Lower lobe of right lung (tissue), 2 donors: ENCODE measurements at regions not wholly inside any gene's neighbourhood (a gene's known extent, or its start where the extent isn't known, plus 50 kb on each side); places are given as distances from the start of the nearest gene placed in this dataset.

Source experiments
- ATAC-seq, 2 donors: fragments of 200-7000 bp; cut with Tn5 transposase; one replicate each; pipeline ENCODE4 v1.9.1; 2020 to 2022; ENCODE audit warnings: mild to moderate bottlenecking in 2 of 2, moderate library complexity in 2 of 2
- DNase-seq: peaks from one replicate; pipeline ENCODE4 v3.0.0-alpha.2; 2020
- H3K27ac ChIP-seq: fragments of 200-600 bp; one replicate; pipeline ENCODE4 v1.8.0; 2022
- H3K27me3 ChIP-seq: fragments of 200-600 bp; one replicate; pipeline ENCODE4 v1.8.0; 2022; ENCODE audit warnings: low read depth
- H3K36me3 ChIP-seq: fragments of 200-600 bp; one replicate; pipeline ENCODE4 v1.8.0; 2022; ENCODE audit warnings: mild to moderate bottlenecking
- H3K4me1 ChIP-seq: fragments of 200-600 bp; one replicate; pipeline ENCODE4 v1.8.0; 2022
- H3K4me3 ChIP-seq: fragments of 200-600 bp; one replicate; pipeline ENCODE4 v1.8.0; 2022; ENCODE audit warnings: mild to moderate bottlenecking
- H3K9me3 ChIP-seq: fragments of 200-600 bp; one replicate; pipeline ENCODE4 v1.8.0; 2022
- intact Hi-C: fragments of 100-400 bp; cut with DNase I; formaldehyde crosslinking; loops from one replicate; pipeline ENCODE4 v1.11.0; 2022
- TF ChIP-seq, protein P1 (sequence below): fragments of 200-600 bp; IDR thresholded peaks from one replicate; pipeline ENCODE4 v1.8.0; 2022; ENCODE audit warnings: antibody characterized with exemption, mild to moderate bottlenecking
- donor health status: DM: no; HTN: yes; CAD: no; lungs with severe emphysema.

DNA sequence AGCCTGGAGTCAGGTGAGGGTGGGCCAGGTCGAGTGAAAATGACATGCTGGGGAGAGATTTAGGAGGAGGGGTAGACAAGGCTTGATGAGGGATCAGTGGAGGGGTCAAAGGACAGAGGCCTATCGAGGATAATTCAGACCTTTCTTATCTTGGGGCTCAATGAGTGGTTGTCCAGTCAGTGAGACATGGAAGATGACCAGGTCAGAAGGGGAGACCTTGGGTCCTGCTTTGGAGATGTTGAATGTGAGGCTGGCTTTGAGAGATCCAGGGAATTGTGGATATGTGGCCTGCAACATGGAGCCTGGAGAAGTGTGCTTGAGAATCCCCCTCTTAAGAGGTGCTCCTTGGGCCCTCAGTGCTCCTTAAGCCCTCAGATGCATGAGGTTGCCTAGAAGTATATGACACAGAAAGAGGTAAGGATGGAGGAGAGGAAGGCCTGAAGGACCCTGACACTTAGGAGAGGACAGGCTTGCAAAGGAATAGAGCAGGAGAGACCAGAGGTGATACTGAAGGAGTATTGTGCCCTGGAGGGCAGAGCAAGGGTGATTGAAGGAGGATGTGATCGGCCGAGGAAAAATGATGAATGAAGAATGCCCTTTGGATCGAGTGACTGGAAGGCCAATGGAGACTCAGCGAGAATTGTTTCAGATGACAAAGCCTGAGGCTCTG lies 129.8 kb upstream of the GPR26 start:
- Histone ChIP-seq H3K4me3 (no peak overlapping the region), H3K9me3 (peaks cover 5% of the 10 kb centered on the region), H3K27me3 (no peaks in the 10 kb centered on the region), H3K36me3 (no peaks in the 10 kb centered on the region), H3K27ac (no peak overlapping the region), H3K4me1 (no peaks in the 10 kb centered on the region)
- TF ChIP-seq, protein P1, sequence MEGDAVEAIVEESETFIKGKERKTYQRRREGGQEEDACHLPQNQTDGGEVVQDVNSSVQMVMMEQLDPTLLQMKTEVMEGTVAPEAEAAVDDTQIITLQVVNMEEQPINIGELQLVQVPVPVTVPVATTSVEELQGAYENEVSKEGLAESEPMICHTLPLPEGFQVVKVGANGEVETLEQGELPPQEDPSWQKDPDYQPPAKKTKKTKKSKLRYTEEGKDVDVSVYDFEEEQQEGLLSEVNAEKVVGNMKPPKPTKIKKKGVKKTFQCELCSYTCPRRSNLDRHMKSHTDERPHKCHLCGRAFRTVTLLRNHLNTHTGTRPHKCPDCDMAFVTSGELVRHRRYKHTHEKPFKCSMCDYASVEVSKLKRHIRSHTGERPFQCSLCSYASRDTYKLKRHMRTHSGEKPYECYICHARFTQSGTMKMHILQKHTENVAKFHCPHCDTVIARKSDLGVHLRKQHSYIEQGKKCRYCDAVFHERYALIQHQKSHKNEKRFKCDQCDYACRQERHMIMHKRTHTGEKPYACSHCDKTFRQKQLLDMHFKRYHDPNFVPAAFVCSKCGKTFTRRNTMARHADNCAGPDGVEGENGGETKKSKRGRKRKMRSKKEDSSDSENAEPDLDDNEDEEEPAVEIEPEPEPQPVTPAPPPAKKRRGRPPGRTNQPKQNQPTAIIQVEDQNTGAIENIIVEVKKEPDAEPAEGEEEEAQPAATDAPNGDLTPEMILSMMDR, result no peak
- DNase-seq (no peak), ATAC-seq (no peak)
- intact Hi-C loops, result no loop called here

DNA sequence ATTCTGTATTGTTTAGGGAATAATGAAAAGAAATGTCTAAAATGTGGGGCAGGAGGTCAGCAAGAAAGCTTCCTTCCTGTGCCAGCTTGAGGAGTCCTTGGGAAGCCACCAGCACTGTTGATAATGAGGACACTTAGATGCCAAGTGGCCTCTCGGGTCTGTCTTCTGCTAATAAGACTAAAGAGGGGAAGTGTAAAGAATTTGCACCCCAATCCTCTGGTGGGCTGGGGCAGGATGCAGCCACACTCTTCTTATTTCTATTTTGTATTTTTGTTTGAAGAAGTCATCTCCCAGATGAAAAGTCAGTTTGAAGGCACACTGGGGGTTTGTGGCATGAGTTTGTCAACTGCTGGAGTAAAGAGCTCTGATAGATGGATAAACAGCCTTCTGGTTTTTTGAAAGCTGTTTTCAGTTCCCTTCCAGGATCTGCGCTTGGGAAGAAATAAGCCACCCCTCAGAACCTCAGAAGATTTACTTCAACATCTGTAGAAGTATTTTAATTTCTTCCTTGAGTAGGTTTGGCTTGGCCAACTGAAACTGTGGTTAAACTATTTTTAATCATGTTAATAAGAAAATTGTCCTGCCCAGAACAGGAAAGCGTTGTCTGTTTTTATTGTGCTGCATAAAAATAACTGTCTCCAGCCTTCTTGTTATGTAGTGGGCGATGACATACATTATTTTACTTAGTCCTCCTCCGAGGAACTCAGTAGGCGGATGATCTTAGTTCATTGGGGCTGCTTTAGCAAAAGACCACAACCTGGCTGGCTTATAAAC lies 128.8 kb upstream of the GPR26 start:
- TF ChIP-seq, protein P1, result no peak
- no peaks in the 10 kb centered on the region for H3K4me1 ChIP-seq
- H3K36me3 ChIP-seq, result no peaks in the 10 kb centered on the region
- intact Hi-C loops, result no loop called here
- peaks cover 2% of the 10 kb centered on the region for H3K9me3 ChIP-seq
- no peaks in the 10 kb centered on the region for H3K27me3 ChIP-seq
- ATAC-seq, result no peak
- no peak overlapping the region for H3K27ac ChIP-seq
- H3K4me3 ChIP-seq, result no peak overlapping the region
- DNase-seq, result no peak

DNA sequence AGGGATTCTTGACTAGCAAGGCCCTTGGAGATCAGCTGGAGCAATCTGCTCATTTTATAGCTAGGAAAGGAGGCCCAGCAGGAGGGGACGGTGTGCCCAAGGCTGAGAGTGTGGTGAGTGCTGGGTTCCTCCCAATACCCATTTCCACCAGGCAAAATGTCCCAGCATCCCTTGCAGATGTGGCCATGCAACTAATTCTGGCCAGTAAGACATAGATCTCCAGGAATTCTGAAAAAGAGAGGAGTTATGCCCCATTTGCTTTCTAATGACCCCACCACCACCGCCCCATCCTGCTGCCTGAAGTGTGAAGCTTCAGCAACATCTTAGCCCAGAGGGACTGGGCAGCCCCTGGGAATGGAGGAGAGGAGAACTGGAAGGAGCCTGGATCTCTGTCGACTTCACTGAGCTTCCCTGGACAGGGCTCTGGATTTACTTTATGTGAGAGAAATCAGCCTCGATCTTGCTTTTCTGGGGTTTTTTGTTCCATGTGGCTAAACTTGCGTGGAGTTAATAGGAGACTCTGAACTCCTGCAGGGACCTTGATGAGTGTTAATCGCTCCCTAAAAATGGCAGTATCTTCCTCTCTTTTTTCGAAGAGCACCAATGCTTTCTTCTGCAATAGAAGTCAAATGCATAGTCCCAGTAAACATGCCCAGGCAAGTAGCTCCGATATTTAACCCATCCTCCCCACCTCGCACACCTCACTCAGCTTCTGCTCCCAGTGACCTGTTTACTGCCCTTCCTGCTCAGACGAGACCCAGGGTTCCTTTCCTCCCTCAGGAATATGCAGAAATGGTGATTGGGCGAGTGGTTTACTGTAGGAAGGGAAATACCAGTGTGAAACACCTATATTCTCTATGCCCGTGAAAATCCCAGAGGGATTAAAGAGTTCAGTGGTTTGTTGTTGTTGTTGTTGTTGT lies 127.5 kb upstream of the GPR26 start:
- Histone ChIP-seq H3K27ac (no peak overlapping the region), H3K27me3 (no peaks in the 10 kb centered on the region), H3K36me3 (no peaks in the 10 kb centered on the region), H3K4me1 (no peaks in the 10 kb centered on the region), H3K9me3 (no peaks in the 10 kb centered on the region), H3K4me3 (no peak overlapping the region)
- DNase-seq, result no peak
- no peak for ATAC-seq
- intact Hi-C loops, result no loop called here
- TF ChIP-seq, protein P1, result no peak

DNA sequence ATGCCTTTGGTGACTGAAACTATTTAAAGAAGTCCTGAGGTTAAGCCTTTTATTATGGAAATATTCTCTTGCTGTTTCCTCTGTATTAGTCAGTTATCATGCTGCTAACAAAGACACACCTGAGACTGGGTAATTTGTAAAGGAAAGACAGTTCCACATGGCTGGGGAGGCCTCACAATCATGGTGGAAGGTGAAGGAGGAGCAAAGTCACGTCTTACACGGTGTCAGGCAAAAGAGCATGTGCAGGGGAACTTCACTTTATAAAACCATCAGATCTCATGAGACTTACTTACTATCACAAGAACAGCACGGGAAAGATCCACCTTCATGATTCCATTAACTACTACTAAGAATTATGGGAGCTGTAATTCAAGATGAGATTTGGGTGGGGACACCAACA lies 121.2 kb upstream of the GPR26 start:
- TF ChIP-seq, protein P1, result no peak
- no peak for ATAC-seq
- intact Hi-C loops, result no loop called here
- H3K27me3 ChIP-seq, result no peaks in the 10 kb centered on the region
- H3K27ac ChIP-seq, result no peak overlapping the region
- H3K4me3 ChIP-seq, result no peak overlapping the region
- no peaks in the 10 kb centered on the region for H3K9me3 ChIP-seq
- no peaks in the 10 kb centered on the region for H3K4me1 ChIP-seq
- H3K36me3 ChIP-seq, result no peaks in the 10 kb centered on the region
- DNase-seq, result no peak

DNA sequence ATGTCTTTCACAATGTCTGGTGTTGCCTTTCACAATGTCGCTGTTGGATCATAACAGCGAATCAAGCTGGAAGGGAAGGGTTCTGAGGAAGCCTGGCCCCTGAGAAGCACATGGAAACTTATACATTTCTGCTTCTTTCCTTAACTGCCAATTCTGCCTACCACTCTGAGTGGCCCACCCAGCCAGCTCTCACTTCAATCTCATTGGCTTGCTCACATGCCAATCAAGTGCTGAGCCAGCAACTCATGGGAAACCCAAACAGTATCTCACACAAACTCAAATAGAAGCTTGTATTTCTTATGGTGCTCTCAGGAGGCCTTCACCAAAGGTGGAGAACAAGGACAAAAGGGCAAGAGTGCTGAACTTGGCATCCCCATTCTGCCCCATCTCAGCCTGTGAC lies 117.4 kb upstream of the GPR26 start:
- ATAC-seq, result no peak
- TF ChIP-seq, protein P1, result no peak
- Histone ChIP-seq H3K36me3 (no peaks in the 10 kb centered on the region), H3K4me1 (no peaks in the 10 kb centered on the region), H3K9me3 (no peaks in the 10 kb centered on the region), H3K27ac (no peak overlapping the region), H3K27me3 (peaks cover 18% of the 10 kb centered on the region), H3K4me3 (no peak overlapping the region)
- no peak for DNase-seq
- intact Hi-C loops, result no loop called here
